Activated T-cell treated with anti-CD3 and anti-CD28 coated beads, Interleukin-2, amount 50 U/mL, for 4 hours (primary cell): ENCODE measurements at regions not wholly inside any gene's neighbourhood (a gene's known extent, or its start where the extent isn't known, plus 50 kb on each side); places are given as distances from the start of the nearest gene placed in this dataset.

Experiments used
- ATAC-seq, 2 donors: fragments of 200-7000 bp; cut with Tn5 transposase; one replicate each; pipeline ENCODE4 v1.10.0; 2021
- DNase-seq: peaks from one replicate; pipeline ENCODE4 v3.0.0-alpha.2; 2020
- H3K27me3 Mint-ChIP-seq: one replicate; pipeline ENCODE4 v1.8.0; 2021; ENCODE audit warnings: low read depth, mixed read lengths
- H3K36me3 Mint-ChIP-seq: one replicate; pipeline ENCODE4 v1.8.0; 2022; ENCODE audit warnings: mixed read lengths; ENCODE audit not compliant: insufficient read depth
- H3K4me1 Mint-ChIP-seq: one replicate; pipeline ENCODE4 v1.8.0; 2021; ENCODE audit warnings: low read depth, mixed read lengths
- H3K4me3 Mint-ChIP-seq: one replicate; pipeline ENCODE4 v1.8.0; 2021; ENCODE audit warnings: mild to moderate bottlenecking, moderate library complexity, mixed read lengths
- H3K9me3 Mint-ChIP-seq: one replicate; pipeline ENCODE4 v1.8.0; 2021; ENCODE audit warnings: mixed read lengths

DNA sequence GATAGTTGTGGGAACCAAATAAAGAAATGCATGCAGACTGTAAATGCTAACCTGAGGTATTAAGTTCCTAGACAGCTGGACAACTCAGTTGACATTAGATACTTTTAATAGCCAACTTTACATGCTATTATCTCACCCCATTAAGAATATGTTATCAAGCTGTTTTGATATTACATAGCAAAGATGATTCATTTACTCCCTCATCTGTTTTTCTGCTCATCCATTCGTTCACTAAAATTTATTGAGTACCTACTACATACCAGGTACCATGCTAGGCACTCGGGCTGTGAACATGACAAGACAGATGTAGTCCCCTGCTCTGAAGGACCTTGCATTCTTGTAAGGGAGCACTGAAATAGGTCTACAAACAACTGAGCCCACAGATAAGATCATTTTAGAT lies 192.4 kb downstream of the DACT1 start:
- peaks cover 2% of the 10 kb centered on the region for H3K4me1 Mint-ChIP-seq
- no peaks in the 10 kb centered on the region for H3K27me3 Mint-ChIP-seq
- no peak overlapping the region for H3K4me3 Mint-ChIP-seq
- DNase-seq (no peak), ATAC-seq (no peak)
- H3K36me3 Mint-ChIP-seq, result no peaks in the 10 kb centered on the region
- H3K9me3 Mint-ChIP-seq, result peaks cover 4% of the 10 kb centered on the region

DNA sequence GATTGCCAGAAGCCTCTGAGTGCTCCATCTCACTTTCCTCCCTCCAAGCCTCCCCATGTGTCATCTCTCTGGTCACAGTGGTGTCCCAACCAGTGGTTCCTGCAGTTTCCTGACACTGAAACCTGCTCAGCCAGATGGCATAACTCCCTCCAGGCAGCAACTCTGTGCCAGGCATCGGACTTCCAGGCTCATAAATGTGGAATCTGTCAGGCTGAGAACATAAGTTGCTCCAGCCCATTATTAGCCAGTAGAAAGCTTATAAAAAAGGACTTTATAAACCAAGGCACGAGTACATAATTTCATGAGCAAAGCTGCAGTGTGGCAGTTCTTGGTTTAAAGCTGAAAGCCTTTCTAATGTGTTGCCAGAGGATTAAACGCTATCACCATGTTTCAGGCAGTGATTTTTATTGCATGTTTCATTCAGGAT lies 194.3 kb downstream of the DACT1 start:
- DNase-seq, result no peak
- H3K4me3 Mint-ChIP-seq, result no peak overlapping the region

GRCh38 chr14:58833634-58834378 lies 196.0 kb downstream of the DACT1 start:
- Mint-ChIP-seq H3K27me3 (no peaks in the 10 kb centered on the region), H3K36me3 (no peaks in the 10 kb centered on the region), H3K4me1 (peaks cover 2% of the 10 kb centered on the region), H3K4me3 (no peak overlapping the region), H3K9me3 (no peaks in the 10 kb centered on the region)
- ATAC-seq (no peak), DNase-seq (no peak)

More for the DNA sequence above, 194.3 kb downstream of the DACT1 start:
- H3K9me3 Mint-ChIP-seq, result no peaks in the 10 kb centered on the region
- no peaks in the 10 kb centered on the region for H3K27me3 Mint-ChIP-seq
- H3K36me3 Mint-ChIP-seq, result no peaks in the 10 kb centered on the region
- H3K4me1 Mint-ChIP-seq, result peaks cover 2% of the 10 kb centered on the region
- no peak for ATAC-seq

DNA sequence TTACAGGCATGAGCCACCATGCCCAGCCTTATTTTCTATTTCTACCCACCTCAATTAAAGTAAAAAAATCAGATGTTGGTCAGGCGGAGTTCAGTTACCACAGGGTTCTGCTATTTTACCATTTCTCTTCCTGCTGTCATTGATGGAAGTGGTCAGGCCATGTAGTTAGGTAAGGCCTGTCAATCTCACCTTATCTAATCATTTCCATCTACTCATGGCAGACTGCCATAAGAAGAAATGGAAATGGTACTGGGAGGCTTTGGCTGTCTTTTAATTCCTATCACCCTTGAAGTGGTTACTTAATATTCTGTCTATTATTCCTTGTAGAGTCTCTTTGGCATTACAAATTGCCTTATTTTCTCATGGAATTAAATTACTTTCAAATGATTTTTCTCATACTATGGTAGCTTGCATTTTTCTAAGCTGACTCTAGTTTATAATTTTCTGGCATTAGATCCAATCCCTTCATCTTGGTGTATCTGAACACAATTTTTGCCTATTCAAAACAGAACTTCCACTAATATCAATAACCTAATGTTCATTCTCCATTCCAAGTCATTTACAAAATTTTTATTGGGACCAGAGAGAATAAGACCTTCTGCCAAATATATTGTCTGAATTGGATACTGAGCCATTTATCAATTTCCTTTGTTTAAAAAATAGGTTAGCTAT lies 198.7 kb downstream of the DACT1 start:
- no peaks in the 10 kb centered on the region for H3K9me3 Mint-ChIP-seq
- ATAC-seq (no peak), DNase-seq (no peak)
- H3K27me3 Mint-ChIP-seq, result no peaks in the 10 kb centered on the region
- no peak overlapping the region for H3K4me3 Mint-ChIP-seq
- H3K36me3 Mint-ChIP-seq, result no peaks in the 10 kb centered on the region
- no peaks in the 10 kb centered on the region for H3K4me1 Mint-ChIP-seq

DNA sequence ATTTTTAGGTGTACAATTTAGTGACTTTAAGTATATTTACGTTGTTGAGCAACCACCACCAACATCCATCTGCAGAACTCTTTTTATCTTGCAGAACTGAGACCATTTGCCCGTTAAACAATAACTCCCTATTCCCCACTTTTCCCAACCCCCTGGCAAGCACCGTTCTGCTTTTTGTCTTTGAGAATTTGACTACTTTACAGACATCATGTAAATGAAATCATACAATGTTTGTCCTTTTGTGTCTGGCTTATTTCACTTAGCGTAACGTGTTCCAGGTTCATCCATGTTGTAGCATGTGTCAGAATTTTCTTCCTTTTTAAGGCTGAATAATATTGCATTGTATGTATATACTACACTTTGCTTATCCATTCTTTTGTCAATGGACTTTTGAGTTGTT lies 201.5 kb downstream of the DACT1 start:
- no peak for DNase-seq
- Mint-ChIP-seq H3K4me3 (no peak overlapping the region), H3K4me1 (no peaks in the 10 kb centered on the region), H3K9me3 (no peaks in the 10 kb centered on the region), H3K27me3 (no peaks in the 10 kb centered on the region), H3K36me3 (no peaks in the 10 kb centered on the region)
- ATAC-seq, result no peak

DNA sequence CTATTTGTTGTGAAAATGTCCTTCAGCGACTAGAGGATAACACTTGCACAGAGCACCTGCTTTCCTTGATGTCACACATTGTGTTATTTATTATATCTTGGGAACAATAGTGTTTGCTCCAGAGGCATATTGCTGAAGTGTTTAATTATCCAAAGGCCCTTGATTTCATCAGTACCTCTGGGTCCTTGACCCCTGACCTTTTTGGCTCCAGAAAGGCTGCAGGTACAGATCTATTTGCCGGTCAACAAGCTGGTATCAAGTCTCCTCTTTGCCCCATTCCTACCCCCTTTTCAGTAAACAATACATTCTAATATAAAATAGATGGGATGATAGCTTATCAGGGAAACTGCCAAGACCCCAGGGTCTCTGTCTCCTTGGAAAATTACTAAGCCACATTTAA lies 206.8 kb downstream of the DACT1 start:
- H3K9me3 Mint-ChIP-seq, result no peaks in the 10 kb centered on the region
- H3K4me1 Mint-ChIP-seq, result no peaks in the 10 kb centered on the region
- DNase-seq (no peak), ATAC-seq (no peak)
- H3K4me3 Mint-ChIP-seq, result no peak overlapping the region
- H3K27me3 Mint-ChIP-seq, result no peaks in the 10 kb centered on the region
- no peaks in the 10 kb centered on the region for H3K36me3 Mint-ChIP-seq

GRCh38 chr14:58846682-58847465 lies 209.1 kb downstream of the DACT1 start:
- ATAC-seq (no peak), DNase-seq (no peak)
- H3K4me3 Mint-ChIP-seq, result no peak overlapping the region
- H3K9me3 Mint-ChIP-seq, result no peaks in the 10 kb centered on the region
- H3K4me1 Mint-ChIP-seq, result no peaks in the 10 kb centered on the region
- H3K36me3 Mint-ChIP-seq, result no peaks in the 10 kb centered on the region
- H3K27me3 Mint-ChIP-seq, result no peaks in the 10 kb centered on the region

DNA sequence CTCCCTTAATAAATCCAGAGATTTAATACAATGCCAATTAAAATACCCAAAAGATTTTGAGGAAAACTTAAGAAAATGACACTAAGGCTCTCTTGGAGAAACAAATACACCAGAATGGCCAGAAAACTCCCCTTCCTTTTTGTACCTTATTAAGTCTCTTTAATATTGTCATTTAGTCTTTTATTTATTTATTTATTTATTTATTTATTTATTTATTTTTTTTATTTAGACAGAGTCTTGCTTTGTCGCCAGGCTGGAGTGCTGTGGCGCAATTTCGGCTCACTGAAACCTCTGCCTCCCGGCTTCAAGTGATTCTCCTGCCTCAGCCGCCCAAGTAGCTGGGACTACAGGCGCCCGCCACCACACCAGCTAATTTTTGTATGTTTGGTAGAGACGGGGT lies 210.6 kb downstream of the DACT1 start:
- Mint-ChIP-seq H3K4me1 (no peaks in the 10 kb centered on the region), H3K27me3 (no peaks in the 10 kb centered on the region), H3K36me3 (no peaks in the 10 kb centered on the region), H3K9me3 (no peaks in the 10 kb centered on the region), H3K4me3 (no peak overlapping the region)
- no peak for ATAC-seq
- DNase-seq, result no peak

DNA sequence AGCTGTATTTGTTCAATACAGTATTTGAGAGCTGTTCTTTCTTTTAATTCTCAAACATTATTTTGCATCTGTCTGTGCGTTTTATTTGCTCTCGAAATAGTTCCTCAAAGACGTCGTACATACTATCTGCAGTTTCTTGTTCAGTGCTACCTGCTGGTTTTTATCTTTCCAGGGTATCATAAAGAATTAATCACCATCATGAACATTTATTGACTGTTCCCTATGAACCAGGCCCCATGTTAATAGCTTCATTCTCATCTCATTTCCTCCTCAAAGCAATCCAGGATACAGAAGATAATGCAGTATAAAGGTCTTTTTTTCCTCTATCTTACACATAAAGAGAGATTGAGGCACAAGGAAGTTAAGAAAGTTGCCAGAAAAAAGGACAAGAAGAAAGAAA lies 211.8 kb downstream of the DACT1 start:
- H3K27me3 Mint-ChIP-seq, result no peaks in the 10 kb centered on the region
- no peak overlapping the region for H3K4me3 Mint-ChIP-seq
- H3K9me3 Mint-ChIP-seq, result no peaks in the 10 kb centered on the region
- DNase-seq (no peak), ATAC-seq (no peak)
- no peaks in the 10 kb centered on the region for H3K4me1 Mint-ChIP-seq
- no peaks in the 10 kb centered on the region for H3K36me3 Mint-ChIP-seq

DNA sequence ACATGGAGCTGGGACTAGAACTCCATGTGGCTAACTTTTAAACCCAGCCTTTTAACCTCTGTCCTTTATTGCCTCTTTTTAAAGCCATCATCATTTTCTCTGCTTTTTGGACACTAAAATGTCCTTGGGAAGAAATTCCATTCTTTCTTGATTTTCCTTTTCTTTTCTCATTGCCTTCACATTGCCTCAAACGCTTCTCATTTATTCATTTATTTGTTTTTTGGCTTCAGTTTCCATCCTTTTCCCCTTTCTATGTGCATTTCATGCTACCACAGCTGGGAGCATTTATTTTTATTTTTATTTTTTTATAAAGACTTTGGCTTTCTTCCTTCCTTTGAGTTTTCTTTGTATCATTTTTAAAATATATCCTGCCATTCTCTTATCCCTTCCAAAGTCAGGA lies 212.2 kb downstream of the DACT1 start:
- no peak for ATAC-seq
- no peak overlapping the region for H3K4me3 Mint-ChIP-seq
- H3K36me3 Mint-ChIP-seq, result no peaks in the 10 kb centered on the region
- H3K9me3 Mint-ChIP-seq, result no peaks in the 10 kb centered on the region
- H3K27me3 Mint-ChIP-seq, result no peaks in the 10 kb centered on the region
- no peak for DNase-seq
- H3K4me1 Mint-ChIP-seq, result no peaks in the 10 kb centered on the region

GRCh38 chr14:58861586-58861985 lies 223.8 kb downstream of the DACT1 start:
- DNase-seq (no peak), ATAC-seq (no peak)
- Mint-ChIP-seq H3K36me3 (no peaks in the 10 kb centered on the region), H3K4me3 (no peak overlapping the region), H3K9me3 (peaks cover 30% of the 10 kb centered on the region), H3K27me3 (no peaks in the 10 kb centered on the region), H3K4me1 (no peaks in the 10 kb centered on the region)

GRCh38 chr14:58862416-58863160 lies 224.8 kb downstream of the DACT1 start:
- H3K4me3 Mint-ChIP-seq, result no peak overlapping the region
- DNase-seq (no peak), ATAC-seq (no peak)
- no peaks in the 10 kb centered on the region for H3K27me3 Mint-ChIP-seq
- no peaks in the 10 kb centered on the region for H3K36me3 Mint-ChIP-seq
- H3K4me1 Mint-ChIP-seq, result no peaks in the 10 kb centered on the region
- H3K9me3 Mint-ChIP-seq, result peaks cover 23% of the 10 kb centered on the region

DNA sequence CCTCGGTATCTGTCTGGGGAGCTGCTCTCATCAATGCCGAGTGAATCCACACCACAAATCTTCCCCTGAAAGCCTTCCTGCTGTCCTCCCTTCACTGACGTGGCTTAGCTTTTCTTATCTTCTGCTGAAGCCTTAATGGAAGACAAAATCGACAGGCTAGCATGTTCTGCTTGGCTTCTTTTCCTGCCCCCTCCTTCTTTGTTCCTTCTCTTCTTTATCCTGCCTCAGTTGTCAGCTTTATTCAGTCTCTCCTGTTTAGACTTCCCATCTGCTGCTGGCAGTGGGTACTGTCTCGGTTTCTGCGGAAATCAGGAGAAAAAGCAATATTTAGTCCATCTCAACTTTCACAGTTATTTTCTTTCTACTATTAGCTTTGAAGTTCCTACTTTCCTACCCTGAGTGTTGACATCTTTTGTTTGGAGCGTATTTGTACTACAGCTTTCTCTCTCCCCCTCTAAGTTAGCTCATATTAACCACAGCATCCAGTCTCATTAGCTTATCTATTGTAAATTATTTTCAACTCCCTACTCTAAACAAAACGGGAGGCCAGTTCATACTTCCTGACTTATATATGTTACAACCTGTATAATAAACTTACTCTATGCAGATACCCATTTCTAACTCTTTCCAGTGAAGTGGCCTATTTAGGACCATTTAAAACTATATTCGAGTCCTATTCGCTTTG lies 226.0 kb downstream of the DACT1 start:
- Mint-ChIP-seq H3K4me3 (no peak overlapping the region), H3K4me1 (no peaks in the 10 kb centered on the region), H3K27me3 (peaks cover 2% of the 10 kb centered on the region), H3K9me3 (peaks cover 12% of the 10 kb centered on the region), H3K36me3 (no peaks in the 10 kb centered on the region)
- no peak for DNase-seq
- no peak for ATAC-seq
